H9 (cell line): ENCODE measurements at regions not wholly inside any gene's neighbourhood (a gene's known extent, or its start where the extent isn't known, plus 50 kb on each side); places are given as distances from the start of the nearest gene placed in this dataset.

Source experiments
- DNase-seq: peaks from one replicate; pipeline ENCODE4 v3.0.0-alpha.2; 2017
- H2AFZ ChIP-seq: one replicate; pipeline ENCODE4 v1.6.1; 2013; ENCODE audit warnings: mild to moderate bottlenecking, low read length, control low read depth, moderate library complexity
- H2AK5ac ChIP-seq: 2 replicates; pipeline ENCODE4 v1.6.1; 2013; ENCODE audit warnings: low read length, control low read depth, mixed read lengths; ENCODE audit not compliant: insufficient read length
- H2BK120ac ChIP-seq: one replicate; pipeline ENCODE4 v1.6.1; 2013; ENCODE audit warnings: low read depth, mild to moderate bottlenecking, low read length, control low read depth, inconsistent platforms; ENCODE audit not compliant: poor library complexity, severe bottlenecking
- H2BK12ac ChIP-seq: 2 replicates; pipeline ENCODE4 v1.6.1; 2013; ENCODE audit warnings: low read length, control low read depth, mixed read lengths, low read depth; ENCODE audit not compliant: insufficient read length
- H2BK15ac ChIP-seq: 2 replicates; pipeline ENCODE4 v1.6.1; 2013; ENCODE audit warnings: low read depth, low read length, control low read depth
- H2BK20ac ChIP-seq: one replicate; pipeline ENCODE4 v1.6.1; 2013; ENCODE audit warnings: low read depth, mild to moderate bottlenecking, low read length, control low read depth, inconsistent platforms; ENCODE audit not compliant: poor library complexity, severe bottlenecking
- H2BK5ac ChIP-seq: 2 replicates; pipeline ENCODE4 v1.6.1; 2013; ENCODE audit warnings: low read length, control low read depth, mixed read lengths; ENCODE audit not compliant: insufficient read length
- H3K14ac ChIP-seq: 2 replicates; pipeline ENCODE4 v1.6.1; 2013; ENCODE audit warnings: low read length, control low read depth; ENCODE audit not compliant: insufficient read depth
- H3K18ac ChIP-seq: 2 replicates; pipeline ENCODE4 v1.6.1; 2013; ENCODE audit warnings: low read depth, mild to moderate bottlenecking, mixed read lengths, low read length, control low read depth; ENCODE audit not compliant: insufficient read length
- H3K23ac ChIP-seq: 2 replicates; pipeline ENCODE4 v1.6.1; 2013; ENCODE audit warnings: low read length, control low read depth, mixed read lengths, low read depth; ENCODE audit not compliant: insufficient read length
- H3K23me2 ChIP-seq: 2 replicates; pipeline ENCODE4 v1.6.1; 2013; ENCODE audit warnings: low read depth, mild to moderate bottlenecking, mixed read lengths, low read length, control low read depth; ENCODE audit not compliant: insufficient read length, poor library complexity, severe bottlenecking
- H3K27ac ChIP-seq: 2 replicates; pipeline ENCODE4 v1.5.1; 2013; ENCODE audit warnings: low read length, control low read depth, mixed read lengths, low read depth; ENCODE audit not compliant: insufficient read length
- H3K27me3 ChIP-seq: 2 replicates; pipeline ENCODE4 v1.6.1; 2013; ENCODE audit warnings: low read length, control low read depth, inconsistent platforms; ENCODE audit not compliant: insufficient read depth
- H3K4ac ChIP-seq: 2 replicates; pipeline ENCODE4 v1.6.1; 2013; ENCODE audit warnings: low read depth, mild to moderate bottlenecking, control low read depth, inconsistent platforms, low read length, moderate library complexity
- H3K4me1 ChIP-seq: 2 replicates; pipeline ENCODE4 v1.6.1; 2013; ENCODE audit warnings: low read length, control low read depth, inconsistent platforms; ENCODE audit not compliant: insufficient read depth
- H3K4me2 ChIP-seq: 2 replicates; pipeline ENCODE4 v1.6.1; 2013; ENCODE audit warnings: low read length, control low read depth, mixed read lengths; ENCODE audit not compliant: insufficient read length, insufficient read depth
- H3K56ac ChIP-seq: 2 replicates; pipeline ENCODE4 v1.6.1; 2013; ENCODE audit warnings: low read depth, mild to moderate bottlenecking, mixed read lengths, low read length, control low read depth; ENCODE audit not compliant: insufficient read length
- H3K79me1 ChIP-seq: 2 replicates; pipeline ENCODE4 v1.6.1; 2013; ENCODE audit warnings: low read depth, mild to moderate bottlenecking, moderate library complexity, low read length, control low read depth, inconsistent platforms; ENCODE audit not compliant: insufficient read depth, poor library complexity, severe bottlenecking
- H3K79me2 ChIP-seq: 2 replicates; pipeline ENCODE4 v1.6.1; 2013; ENCODE audit warnings: low read length, control low read depth, inconsistent platforms; ENCODE audit not compliant: insufficient read depth
- H3K9ac ChIP-seq: 2 replicates; pipeline ENCODE4 v1.6.1; 2013; ENCODE audit warnings: low read length, control low read depth, mixed read lengths; ENCODE audit not compliant: insufficient read length; ENCODE audit errors: extremely low read depth
- H3K9me3 ChIP-seq: one replicate; pipeline ENCODE4 v1.6.1; 2013; ENCODE audit warnings: low read depth, low read length, inconsistent platforms; ENCODE audit not compliant: control insufficient read depth
- H3T11ph ChIP-seq: one replicate; pipeline ENCODE4 v1.6.1; 2013; ENCODE audit warnings: mild to moderate bottlenecking, low read length, control low read depth, inconsistent platforms
- H4K20me1 ChIP-seq: one replicate; pipeline ENCODE4 v1.6.1; 2013; ENCODE audit not compliant: control insufficient read depth, insufficient read length, insufficient read depth
- H4K5ac ChIP-seq: 2 replicates; pipeline ENCODE4 v1.6.1; 2013; ENCODE audit warnings: low read depth, mild to moderate bottlenecking, mixed read lengths, low read length, control low read depth; ENCODE audit not compliant: insufficient read length
- H4K8ac ChIP-seq: replicated peaks from 2 replicates; pipeline ENCODE4 v1.6.1; 2013; ENCODE audit warnings: low read length, control low read depth, mixed read lengths, low read depth; ENCODE audit not compliant: insufficient read length
- H4K91ac ChIP-seq: 2 replicates; pipeline ENCODE4 v1.6.1; 2013; ENCODE audit warnings: low read depth, mild to moderate bottlenecking, moderate library complexity, mixed read lengths, low read length, control low read depth; ENCODE audit not compliant: insufficient read length
- H3K27ac Mint-ChIP-seq, 3 experiments: 2 replicates in 2 of 3; 3 replicates in 1 of 3; pipeline ENCODE4 v1.8.0; 2020 to 2021; ENCODE audit warnings: mixed read lengths in 3 of 3, mild to moderate bottlenecking in 1 of 3, moderate library complexity in 1 of 3
- H3K27me3 Mint-ChIP-seq: 2 replicates; pipeline ENCODE4 v1.8.0; 2021; ENCODE audit warnings: low read depth, mild to moderate bottlenecking, moderate library complexity, mixed read lengths
- H3K36me3 Mint-ChIP-seq, 3 experiments: 2 replicates in 2 of 3; 3 replicates in 1 of 3; pipeline ENCODE4 v1.8.0; 2020 to 2021; ENCODE audit warnings: low read depth in 3 of 3, mixed read lengths in 3 of 3; ENCODE audit not compliant: insufficient read depth in 1 of 3
- H3K4me1 Mint-ChIP-seq, 2 experiments: 2 replicates each; pipeline ENCODE4 v1.8.0; 2020; ENCODE audit warnings: mixed read lengths in 2 of 2
- H3K4me3 Mint-ChIP-seq, 2 experiments: 2 replicates in 1 of 2; 3 replicates in 1 of 2; pipeline ENCODE4 v1.8.0; 2020 to 2021; ENCODE audit warnings: mild to moderate bottlenecking in 2 of 2, mixed read lengths in 2 of 2, moderate library complexity in 1 of 2
- H3K9me3 Mint-ChIP-seq, 2 experiments: 2 replicates in 1 of 2; 3 replicates in 1 of 2; pipeline ENCODE4 v1.8.0; 2020; ENCODE audit warnings: mild to moderate bottlenecking in 2 of 2, mixed read lengths in 2 of 2, moderate library complexity in 1 of 2
- CTCF ChIP-seq: fragments of 200-600 bp; sonication (generic); conservative IDR thresholded peaks from 3 replicates; pipeline ENCODE4 v1.8.0; 2021; ENCODE audit warnings: antibody characterized with exemption, mild to moderate bottlenecking
- WGBS: extraction: QIAGEN DNeasy Blood & Tissue Kit; methylation state at CpG from one replicate; pipeline ENCODE4 v1.1.7; 2013; ENCODE audit warnings: missing lambda C conversion rate, low lambda C conversion rate, mixed read lengths; ENCODE audit not compliant: insufficient read length; ENCODE audit errors: extremely low coverage; 5-methylcytosine and 5-hydroxymethylcytosine counted together

GRCh38 chr17:83170571-83171260 lies 91.3 kb downstream of the METRNL start:
- Histone ChIP-seq H4K5ac (no peak overlapping the region), H2BK15ac (no peak overlapping the region), H4K8ac (no peak overlapping the region), H3T11ph (no peak overlapping the region), H4K91ac (no peak overlapping the region), H3K4ac (no peak overlapping the region), H3K9ac (no peak overlapping the region), H3K23me2 (no peaks in the 10 kb centered on the region), H2BK20ac (no peak overlapping the region), H2AFZ (no peak overlapping the region), H3K4me2 (no peak overlapping the region), H3K79me2 (0 out of 2 replicates have a peak, but pooled peaks cover 1% of the 10 kb centered on the region), H3K14ac (no peak overlapping the region), H3K23ac (no peak overlapping the region), H2BK5ac (no peak overlapping the region), H2BK120ac (no peak overlapping the region), H4K20me1 (no peaks in the 10 kb centered on the region), H3K9me3 (no peaks in the 10 kb centered on the region), H3K56ac (no peak overlapping the region), H3K4me1 (no peaks in the 10 kb centered on the region), H3K27me3 (no peaks in the 10 kb centered on the region), H3K18ac (no peak overlapping the region), H2AK5ac (no peak overlapping the region), H2BK12ac (no peak overlapping the region), H3K27ac (no peak overlapping the region), H3K79me1 (no peaks in the 10 kb centered on the region)
- no CpG with 5 or more reads among the region's 9 CpGs for WGBS
- Mint-ChIP-seq H3K4me1 (peaks cover 6 to 13% of the 10 kb centered on the region in 2 experiments), H3K4me3 (no peak overlapping the region), H3K9me3 (peaks cover 12 to 20% of the 10 kb centered on the region in 2 experiments), H3K27me3 (peaks cover 8% of the 10 kb centered on the region), H3K36me3 (no peaks in the 10 kb centered on the region; a peak in 2 of 7 replicates), H3K27ac (no peak overlapping the region)
- DNase-seq: no peak
- TF ChIP-seq CTCF: no peak
